Skeletal muscle satellite cell (primary cell): ENCODE measurements at regions not wholly inside any gene's neighbourhood (a gene's known extent, or its start where the extent isn't known, plus 50 kb on each side); places are given as distances from the start of the nearest gene placed in this dataset.
"Not testable (repeated sequence)": the region's sequence is repeated elsewhere in the genome, so short reads cannot be mapped to it uniquely, and the experiment has no call there.

Source experiments
- H3K27me3 ChIP-seq: 2 replicates; pipeline ENCODE4 v1.7.0; 2013; ENCODE audit warnings: low read length; ENCODE audit not compliant: control insufficient read depth, insufficient read depth
- H3K36me3 ChIP-seq: 2 replicates; pipeline ENCODE4 v1.7.0; 2013; ENCODE audit warnings: mild to moderate bottlenecking, control low read depth, low read length; ENCODE audit not compliant: insufficient read depth
- H3K4me1 ChIP-seq: 2 replicates; pipeline ENCODE4 v1.7.0; 2013; ENCODE audit warnings: low read length; ENCODE audit not compliant: control insufficient read depth, insufficient read depth
- H3K4me2 ChIP-seq: 2 replicates; pipeline ENCODE4 v1.7.0; 2013; ENCODE audit warnings: mild to moderate bottlenecking, low read length
- H3K4me3 ChIP-seq: 2 replicates; pipeline ENCODE4 v1.7.0; 2013; ENCODE audit warnings: low read length
- H3K9ac ChIP-seq: 2 replicates; pipeline ENCODE4 v1.7.0; 2013; ENCODE audit warnings: mild to moderate bottlenecking, low read depth, low read length, moderate library complexity
- H3K9me3 ChIP-seq: replicated peaks from 2 replicates; pipeline ENCODE4 v1.7.0; 2013; ENCODE audit warnings: mild to moderate bottlenecking, control low read depth, low read length

- Histone ChIP-seq H3K9me3 (no peaks in the 10 kb centered on the region), H3K36me3 (no peaks in the 10 kb centered on the region), H3K4me3 (no peak overlapping the region), H3K4me1 (no peaks in the 10 kb centered on the region), H3K27me3 (no peaks in the 10 kb centered on the region), H3K4me2 (no peak overlapping the region), H3K9ac (no peak overlapping the region)
Measured at GRCh38 chr20:48528346-48528745, 299.5 kb downstream of the PREX1 start.

GRCh38 chr20:48527771-48528170 is 300.0 kb downstream of the PREX1 start:
- Histone ChIP-seq H3K9ac (no peak overlapping the region), H3K36me3 (no peaks in the 10 kb centered on the region), H3K4me1 (no peaks in the 10 kb centered on the region), H3K9me3 (no peaks in the 10 kb centered on the region), H3K4me3 (no peak overlapping the region), H3K4me2 (no peak overlapping the region), H3K27me3 (no peaks in the 10 kb centered on the region)

- no peaks in the 10 kb centered on the region for H3K36me3 ChIP-seq
- no peak overlapping the region for H3K9ac ChIP-seq
- no peaks in the 10 kb centered on the region for H3K27me3 ChIP-seq
- no peak overlapping the region for H3K4me2 ChIP-seq
- no peaks in the 10 kb centered on the region for H3K9me3 ChIP-seq
- H3K4me1 ChIP-seq, result no peaks in the 10 kb centered on the region
- H3K4me3 ChIP-seq, result no peak overlapping the region
Measured at GRCh38 chr20:48526936-48527335, 300.9 kb downstream of the PREX1 start.

GRCh38 chr20:48525400-48525799 is 302.4 kb downstream of the PREX1 start:
- H3K4me3 ChIP-seq, result no peak overlapping the region
- H3K9me3 ChIP-seq, result no peaks in the 10 kb centered on the region
- H3K4me2 ChIP-seq, result no peak overlapping the region
- H3K27me3 ChIP-seq, result no peaks in the 10 kb centered on the region
- H3K36me3 ChIP-seq, result no peaks in the 10 kb centered on the region
- H3K9ac ChIP-seq, result no peak overlapping the region
- H3K4me1 ChIP-seq, result no peaks in the 10 kb centered on the region

- no peak overlapping the region for H3K4me3 ChIP-seq
- no peaks in the 10 kb centered on the region for H3K36me3 ChIP-seq
- H3K4me1 ChIP-seq, result no peaks in the 10 kb centered on the region
- H3K4me2 ChIP-seq, result no peak overlapping the region
- H3K9ac ChIP-seq, result no peak overlapping the region
- H3K9me3 ChIP-seq, result no peaks in the 10 kb centered on the region
- H3K27me3 ChIP-seq, result no peaks in the 10 kb centered on the region
Measured at GRCh38 chr20:48524582-48524981, 303.2 kb downstream of the PREX1 start.

- Histone ChIP-seq H3K36me3 (no peaks in the 10 kb centered on the region), H3K4me3 (no peak overlapping the region), H3K4me2 (no peak overlapping the region), H3K27me3 (no peaks in the 10 kb centered on the region), H3K9me3 (no peaks in the 10 kb centered on the region), H3K9ac (no peak overlapping the region), H3K4me1 (no peaks in the 10 kb centered on the region)
Measured at GRCh38 chr20:48523191-48523995, 304.4 kb downstream of the PREX1 start.

- H3K9ac ChIP-seq, result no peak overlapping the region
- no peaks in the 10 kb centered on the region for H3K27me3 ChIP-seq
- H3K4me1 ChIP-seq, result no peaks in the 10 kb centered on the region
- no peaks in the 10 kb centered on the region for H3K9me3 ChIP-seq
- no peak overlapping the region for H3K4me3 ChIP-seq
- no peaks in the 10 kb centered on the region for H3K36me3 ChIP-seq
- no peak overlapping the region for H3K4me2 ChIP-seq
Measured at GRCh38 chr20:48521121-48521520, 306.7 kb downstream of the PREX1 start.

- H3K27me3 ChIP-seq, H3K9ac ChIP-seq, H3K9me3 ChIP-seq, H3K4me2 ChIP-seq, H3K4me1 ChIP-seq, H3K4me3 ChIP-seq, H3K36me3 ChIP-seq: not testable (repeated sequence)
Measured at GRCh38 chr20:48516196-48516595, 311.6 kb downstream of the PREX1 start.

- H3K9me3 ChIP-seq, H3K4me2 ChIP-seq, H3K36me3 ChIP-seq, H3K27me3 ChIP-seq, H3K4me1 ChIP-seq, H3K4me3 ChIP-seq, H3K9ac ChIP-seq: not testable (repeated sequence)
Measured at GRCh38 chr20:48514577-48514976, 313.2 kb downstream of the PREX1 start.

- not testable (repeated sequence) for H3K9ac ChIP-seq, H3K4me1 ChIP-seq, H3K9me3 ChIP-seq, H3K4me2 ChIP-seq, H3K36me3 ChIP-seq, H3K4me3 ChIP-seq, H3K27me3 ChIP-seq
Measured at GRCh38 chr20:48512539-48512938, 315.3 kb downstream of the PREX1 start.

- H3K4me3 ChIP-seq, H3K4me2 ChIP-seq, H3K9me3 ChIP-seq, H3K4me1 ChIP-seq, H3K27me3 ChIP-seq, H3K36me3 ChIP-seq, H3K9ac ChIP-seq: not testable (repeated sequence)
Measured at GRCh38 chr20:48505066-48505465, 322.7 kb downstream of the PREX1 start.

- H3K4me2 ChIP-seq, result no peak overlapping the region
- H3K9me3 ChIP-seq, result no peaks in the 10 kb centered on the region
- no peaks in the 10 kb centered on the region for H3K36me3 ChIP-seq
- H3K4me1 ChIP-seq, result no peaks in the 10 kb centered on the region
- H3K4me3 ChIP-seq, result no peak overlapping the region
- H3K27me3 ChIP-seq, result no peaks in the 10 kb centered on the region
- H3K9ac ChIP-seq, result no peak overlapping the region
Measured at GRCh38 chr20:48503166-48503815, 324.5 kb downstream of the PREX1 start.
